ENCODE measurements at regions not wholly inside any gene's neighbourhood (a gene's known extent, or its start where the extent isn't known, plus 50 kb on each side); places are given as distances from the start of the nearest gene placed in this dataset.

DNA sequence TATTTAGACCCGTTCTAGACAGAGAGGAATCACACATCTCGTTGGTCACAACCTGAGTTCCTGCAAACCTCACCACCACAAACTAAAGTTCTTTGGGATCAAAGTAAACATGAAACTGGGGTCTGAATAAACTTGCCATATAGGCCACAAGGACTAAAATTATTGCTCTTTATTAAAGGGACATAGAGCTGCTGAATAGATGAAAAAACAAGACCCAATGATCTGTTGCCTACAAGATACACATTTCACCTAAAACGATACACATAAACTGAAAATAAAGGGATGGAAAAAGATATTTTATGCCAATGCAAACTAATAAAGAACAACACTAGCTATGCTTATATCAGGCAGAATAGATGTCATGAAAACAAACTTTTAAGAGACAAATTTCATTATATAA lies 623.0 kb downstream of the TBC1D32 start:
- no peak overlapping the region for H3K4me2 ChIP-seq
- no peak overlapping the region for H2AFZ ChIP-seq (ENCODE audit: low read depth)
- CTCF ChIA-PET: no interaction called here
- no peaks in the 10 kb centered on the region for H3K27me3 ChIP-seq (ENCODE audit: insufficient read depth)
- H3K9me3 ChIP-seq: peaks cover 7% of the 10 kb centered on the region; the same call in 1 of the 2 replicates
- H3K9ac ChIP-seq: no peak overlapping the region
- no peak overlapping the region for H3K27ac ChIP-seq (ENCODE audit: low read depth in 2 of 2, low read length in 1 of 2)
- no peaks in the 10 kb centered on the region for H4K20me1 ChIP-seq (ENCODE audit: insufficient read depth)
- H3K9me2 ChIP-seq: no peaks in the 10 kb centered on the region; the same call in 1 of the 2 replicates
- H3K4me1 ChIP-seq (ENCODE audit: control insufficient read depth in 1 of 2, insufficient read depth in 2 of 2, low read depth in 1 of 2, low read length in 1 of 2): no peaks in the 10 kb centered on the region
- no peak for TF ChIP-seq FOXM1 (IDR thresholded peaks at IDR 0.05; ENCODE audit: low read depth)
- TF ChIP-seq TCF12 (IDR thresholded peaks at IDR 0.05): no peak
- TF ChIP-seq TEAD4 (IDR thresholded peaks at IDR 0.05; ENCODE audit: borderline replicate concordance, insufficient read depth): no peak
- no peak for TF ChIP-seq RCOR1 (IDR thresholded peaks at IDR 0.05; ENCODE audit: low read length)
- TF ChIP-seq, protein P1, sequence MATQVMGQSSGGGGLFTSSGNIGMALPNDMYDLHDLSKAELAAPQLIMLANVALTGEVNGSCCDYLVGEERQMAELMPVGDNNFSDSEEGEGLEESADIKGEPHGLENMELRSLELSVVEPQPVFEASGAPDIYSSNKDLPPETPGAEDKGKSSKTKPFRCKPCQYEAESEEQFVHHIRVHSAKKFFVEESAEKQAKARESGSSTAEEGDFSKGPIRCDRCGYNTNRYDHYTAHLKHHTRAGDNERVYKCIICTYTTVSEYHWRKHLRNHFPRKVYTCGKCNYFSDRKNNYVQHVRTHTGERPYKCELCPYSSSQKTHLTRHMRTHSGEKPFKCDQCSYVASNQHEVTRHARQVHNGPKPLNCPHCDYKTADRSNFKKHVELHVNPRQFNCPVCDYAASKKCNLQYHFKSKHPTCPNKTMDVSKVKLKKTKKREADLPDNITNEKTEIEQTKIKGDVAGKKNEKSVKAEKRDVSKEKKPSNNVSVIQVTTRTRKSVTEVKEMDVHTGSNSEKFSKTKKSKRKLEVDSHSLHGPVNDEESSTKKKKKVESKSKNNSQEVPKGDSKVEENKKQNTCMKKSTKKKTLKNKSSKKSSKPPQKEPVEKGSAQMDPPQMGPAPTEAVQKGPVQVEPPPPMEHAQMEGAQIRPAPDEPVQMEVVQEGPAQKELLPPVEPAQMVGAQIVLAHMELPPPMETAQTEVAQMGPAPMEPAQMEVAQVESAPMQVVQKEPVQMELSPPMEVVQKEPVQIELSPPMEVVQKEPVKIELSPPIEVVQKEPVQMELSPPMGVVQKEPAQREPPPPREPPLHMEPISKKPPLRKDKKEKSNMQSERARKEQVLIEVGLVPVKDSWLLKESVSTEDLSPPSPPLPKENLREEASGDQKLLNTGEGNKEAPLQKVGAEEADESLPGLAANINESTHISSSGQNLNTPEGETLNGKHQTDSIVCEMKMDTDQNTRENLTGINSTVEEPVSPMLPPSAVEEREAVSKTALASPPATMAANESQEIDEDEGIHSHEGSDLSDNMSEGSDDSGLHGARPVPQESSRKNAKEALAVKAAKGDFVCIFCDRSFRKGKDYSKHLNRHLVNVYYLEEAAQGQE (IDR thresholded peaks at IDR 0.05; ENCODE audit: low read depth, low read length): no peak
- TF ChIP-seq JUND (IDR thresholded peaks at IDR 0.05): no peak
- TF ChIP-seq, protein P2, sequence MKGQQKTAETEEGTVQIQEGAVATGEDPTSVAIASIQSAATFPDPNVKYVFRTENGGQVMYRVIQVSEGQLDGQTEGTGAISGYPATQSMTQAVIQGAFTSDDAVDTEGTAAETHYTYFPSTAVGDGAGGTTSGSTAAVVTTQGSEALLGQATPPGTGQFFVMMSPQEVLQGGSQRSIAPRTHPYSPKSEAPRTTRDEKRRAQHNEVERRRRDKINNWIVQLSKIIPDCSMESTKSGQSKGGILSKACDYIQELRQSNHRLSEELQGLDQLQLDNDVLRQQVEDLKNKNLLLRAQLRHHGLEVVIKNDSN (IDR thresholded peaks at IDR 0.05; ENCODE audit: borderline replicate concordance, low read depth): no peak
- no peak for TF ChIP-seq GATA2 (CRISPR knock-in tag; IDR thresholded peaks at IDR 0.05)
- no peak for TF ChIP-seq CHD2 (IDR thresholded peaks at IDR 0.05; ENCODE audit: low read length, partially characterized antibody)
- TF ChIP-seq MXI1 (IDR thresholded peaks at IDR 0.05; ENCODE audit: low read depth, low read length): no peak
- no peak for TF ChIP-seq TAF1 (IDR thresholded peaks at IDR 0.05; ENCODE audit: borderline replicate concordance, low read depth, low read length)
- TF ChIP-seq, protein P3, sequence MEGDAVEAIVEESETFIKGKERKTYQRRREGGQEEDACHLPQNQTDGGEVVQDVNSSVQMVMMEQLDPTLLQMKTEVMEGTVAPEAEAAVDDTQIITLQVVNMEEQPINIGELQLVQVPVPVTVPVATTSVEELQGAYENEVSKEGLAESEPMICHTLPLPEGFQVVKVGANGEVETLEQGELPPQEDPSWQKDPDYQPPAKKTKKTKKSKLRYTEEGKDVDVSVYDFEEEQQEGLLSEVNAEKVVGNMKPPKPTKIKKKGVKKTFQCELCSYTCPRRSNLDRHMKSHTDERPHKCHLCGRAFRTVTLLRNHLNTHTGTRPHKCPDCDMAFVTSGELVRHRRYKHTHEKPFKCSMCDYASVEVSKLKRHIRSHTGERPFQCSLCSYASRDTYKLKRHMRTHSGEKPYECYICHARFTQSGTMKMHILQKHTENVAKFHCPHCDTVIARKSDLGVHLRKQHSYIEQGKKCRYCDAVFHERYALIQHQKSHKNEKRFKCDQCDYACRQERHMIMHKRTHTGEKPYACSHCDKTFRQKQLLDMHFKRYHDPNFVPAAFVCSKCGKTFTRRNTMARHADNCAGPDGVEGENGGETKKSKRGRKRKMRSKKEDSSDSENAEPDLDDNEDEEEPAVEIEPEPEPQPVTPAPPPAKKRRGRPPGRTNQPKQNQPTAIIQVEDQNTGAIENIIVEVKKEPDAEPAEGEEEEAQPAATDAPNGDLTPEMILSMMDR (IDR thresholded peaks at IDR 0.05): no peak
- TF ChIP-seq GABPA (IDR thresholded peaks at IDR 0.05; ENCODE audit: low read depth): no peak
- TF ChIP-seq, protein P4, sequence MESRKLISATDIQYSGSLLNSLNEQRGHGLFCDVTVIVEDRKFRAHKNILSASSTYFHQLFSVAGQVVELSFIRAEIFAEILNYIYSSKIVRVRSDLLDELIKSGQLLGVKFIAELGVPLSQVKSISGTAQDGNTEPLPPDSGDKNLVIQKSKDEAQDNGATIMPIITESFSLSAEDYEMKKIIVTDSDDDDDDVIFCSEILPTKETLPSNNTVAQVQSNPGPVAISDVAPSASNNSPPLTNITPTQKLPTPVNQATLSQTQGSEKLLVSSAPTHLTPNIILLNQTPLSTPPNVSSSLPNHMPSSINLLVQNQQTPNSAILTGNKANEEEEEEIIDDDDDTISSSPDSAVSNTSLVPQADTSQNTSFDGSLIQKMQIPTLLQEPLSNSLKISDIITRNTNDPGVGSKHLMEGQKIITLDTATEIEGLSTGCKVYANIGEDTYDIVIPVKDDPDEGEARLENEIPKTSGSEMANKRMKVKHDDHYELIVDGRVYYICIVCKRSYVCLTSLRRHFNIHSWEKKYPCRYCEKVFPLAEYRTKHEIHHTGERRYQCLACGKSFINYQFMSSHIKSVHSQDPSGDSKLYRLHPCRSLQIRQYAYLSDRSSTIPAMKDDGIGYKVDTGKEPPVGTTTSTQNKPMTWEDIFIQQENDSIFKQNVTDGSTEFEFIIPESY (IDR thresholded peaks at IDR 0.05; ENCODE audit: borderline replicate concordance, low read depth): no peak
- no peak for TF ChIP-seq RFX5 (IDR thresholded peaks at IDR 0.05; ENCODE audit: low read length)
- H3K36me3 ChIP-seq (replicated peaks in 1 of 2; ENCODE audit: control insufficient read depth in 1 of 2, insufficient read depth in 2 of 2, low read length in 1 of 2): no peaks in the 10 kb centered on the region
- POLR2A ChIA-PET: no interaction called here
- no peak overlapping the region for H3K4me3 ChIP-seq (ENCODE audit: low read depth in 2 of 2, low read length in 1 of 2)
- no peak for DNase-seq
- no peaks in the 10 kb centered on the region for H3F3A ChIP-seq (replicated peaks; ENCODE audit: insufficient read depth)
- WGBS (ENCODE audit: low lambda C conversion rate): 4% methylated on average over 3 of the region's 3 CpGs
- H3K79me2 ChIP-seq (ENCODE audit: insufficient read depth): no peaks in the 10 kb centered on the region
